OCI-M2 (cell line): ENCODE measurements at regions not wholly inside any gene's neighbourhood (a gene's known extent, or its start where the extent isn't known, plus 50 kb on each side); places are given as distances from the start of the nearest gene placed in this dataset.

ENCODE experiments used
- DNase-seq: peaks from one replicate; lab custom pipeline; 2025; ENCODE audit not compliant: unreplicated experiment; lab: John Stamatoyannopoulos, UW

- no peak for DNase-seq
These were observed 164.3 kb upstream of the PLEKHA5 start for GRCh38 chr12:18965203-18965602.

GRCh38 chr12:18966954-18967353 is 162.6 kb upstream of the PLEKHA5 start:
- DNase-seq, result no peak

GRCh38 chr12:18967814-18968213 is 161.7 kb upstream of the PLEKHA5 start:
- DNase-seq, result no peak

GRCh38 chr12:18969512-18969911 is 160.0 kb upstream of the PLEKHA5 start:
- no peak for DNase-seq

GRCh38 chr12:18970603-18971002 is 158.9 kb upstream of the PLEKHA5 start:
- no peak for DNase-seq

GRCh38 chr12:18971932-18972331 is 157.6 kb upstream of the PLEKHA5 start:
- DNase-seq, result no peak

- DNase-seq, result no peak
These were observed 153.6 kb upstream of the PLEKHA5 start for GRCh38 chr12:18975933-18976332.

GRCh38 chr12:18979401-18980126 is 150.0 kb upstream of the PLEKHA5 start:
- no peak for DNase-seq

GRCh38 chr12:18981732-18982131 is 147.8 kb upstream of the PLEKHA5 start:
- no peak for DNase-seq

GRCh38 chr12:18982226-18982949 is 147.1 kb upstream of the PLEKHA5 start:
- DNase-seq, result no peak

- DNase-seq, result no peak
These were observed 145.7 kb upstream of the PLEKHA5 start for GRCh38 chr12:18983854-18984253.

- DNase-seq, result no peak
These were observed 138.7 kb upstream of the PLEKHA5 start for GRCh38 chr12:18990856-18991255.

- DNase-seq, result no peak
These were observed 137.2 kb upstream of the PLEKHA5 start for GRCh38 chr12:18992336-18992735.

GRCh38 chr12:18998343-18999261 is 130.9 kb upstream of the PLEKHA5 start:
- no peak for DNase-seq

- no peak for DNase-seq
These were observed 128.7 kb upstream of the PLEKHA5 start for GRCh38 chr12:19000836-19001235.

GRCh38 chr12:19002216-19002615 is 127.3 kb upstream of the PLEKHA5 start:
- no peak for DNase-seq

- DNase-seq, result no peak
These were observed 126.4 kb upstream of the PLEKHA5 start for GRCh38 chr12:19003141-19003540.

GRCh38 chr12:19003987-19004619 is 125.4 kb upstream of the PLEKHA5 start:
- no peak for DNase-seq

- DNase-seq, result no peak
These were observed 124.2 kb upstream of the PLEKHA5 start for GRCh38 chr12:19005257-19005801.

GRCh38 chr12:19006626-19007137 is 122.9 kb upstream of the PLEKHA5 start:
- no peak for DNase-seq

GRCh38 chr12:19008102-19008501 is 121.4 kb upstream of the PLEKHA5 start:
- no peak for DNase-seq
